ENCODE measurements at regions not wholly inside any gene's neighbourhood (a gene's known extent, or its start where the extent isn't known, plus 50 kb on each side); places are given as distances from the start of the nearest gene placed in this dataset.

- TF ChIP-seq, protein P1, sequence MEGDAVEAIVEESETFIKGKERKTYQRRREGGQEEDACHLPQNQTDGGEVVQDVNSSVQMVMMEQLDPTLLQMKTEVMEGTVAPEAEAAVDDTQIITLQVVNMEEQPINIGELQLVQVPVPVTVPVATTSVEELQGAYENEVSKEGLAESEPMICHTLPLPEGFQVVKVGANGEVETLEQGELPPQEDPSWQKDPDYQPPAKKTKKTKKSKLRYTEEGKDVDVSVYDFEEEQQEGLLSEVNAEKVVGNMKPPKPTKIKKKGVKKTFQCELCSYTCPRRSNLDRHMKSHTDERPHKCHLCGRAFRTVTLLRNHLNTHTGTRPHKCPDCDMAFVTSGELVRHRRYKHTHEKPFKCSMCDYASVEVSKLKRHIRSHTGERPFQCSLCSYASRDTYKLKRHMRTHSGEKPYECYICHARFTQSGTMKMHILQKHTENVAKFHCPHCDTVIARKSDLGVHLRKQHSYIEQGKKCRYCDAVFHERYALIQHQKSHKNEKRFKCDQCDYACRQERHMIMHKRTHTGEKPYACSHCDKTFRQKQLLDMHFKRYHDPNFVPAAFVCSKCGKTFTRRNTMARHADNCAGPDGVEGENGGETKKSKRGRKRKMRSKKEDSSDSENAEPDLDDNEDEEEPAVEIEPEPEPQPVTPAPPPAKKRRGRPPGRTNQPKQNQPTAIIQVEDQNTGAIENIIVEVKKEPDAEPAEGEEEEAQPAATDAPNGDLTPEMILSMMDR (IDR thresholded peaks at IDR 0.05; ENCODE audit: poor library complexity, severe bottlenecking) = no peak
- TF ChIP-seq, protein P2, sequence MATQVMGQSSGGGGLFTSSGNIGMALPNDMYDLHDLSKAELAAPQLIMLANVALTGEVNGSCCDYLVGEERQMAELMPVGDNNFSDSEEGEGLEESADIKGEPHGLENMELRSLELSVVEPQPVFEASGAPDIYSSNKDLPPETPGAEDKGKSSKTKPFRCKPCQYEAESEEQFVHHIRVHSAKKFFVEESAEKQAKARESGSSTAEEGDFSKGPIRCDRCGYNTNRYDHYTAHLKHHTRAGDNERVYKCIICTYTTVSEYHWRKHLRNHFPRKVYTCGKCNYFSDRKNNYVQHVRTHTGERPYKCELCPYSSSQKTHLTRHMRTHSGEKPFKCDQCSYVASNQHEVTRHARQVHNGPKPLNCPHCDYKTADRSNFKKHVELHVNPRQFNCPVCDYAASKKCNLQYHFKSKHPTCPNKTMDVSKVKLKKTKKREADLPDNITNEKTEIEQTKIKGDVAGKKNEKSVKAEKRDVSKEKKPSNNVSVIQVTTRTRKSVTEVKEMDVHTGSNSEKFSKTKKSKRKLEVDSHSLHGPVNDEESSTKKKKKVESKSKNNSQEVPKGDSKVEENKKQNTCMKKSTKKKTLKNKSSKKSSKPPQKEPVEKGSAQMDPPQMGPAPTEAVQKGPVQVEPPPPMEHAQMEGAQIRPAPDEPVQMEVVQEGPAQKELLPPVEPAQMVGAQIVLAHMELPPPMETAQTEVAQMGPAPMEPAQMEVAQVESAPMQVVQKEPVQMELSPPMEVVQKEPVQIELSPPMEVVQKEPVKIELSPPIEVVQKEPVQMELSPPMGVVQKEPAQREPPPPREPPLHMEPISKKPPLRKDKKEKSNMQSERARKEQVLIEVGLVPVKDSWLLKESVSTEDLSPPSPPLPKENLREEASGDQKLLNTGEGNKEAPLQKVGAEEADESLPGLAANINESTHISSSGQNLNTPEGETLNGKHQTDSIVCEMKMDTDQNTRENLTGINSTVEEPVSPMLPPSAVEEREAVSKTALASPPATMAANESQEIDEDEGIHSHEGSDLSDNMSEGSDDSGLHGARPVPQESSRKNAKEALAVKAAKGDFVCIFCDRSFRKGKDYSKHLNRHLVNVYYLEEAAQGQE (IDR thresholded peaks at IDR 0.05; ENCODE audit: borderline replicate concordance) = no peak
- TF ChIP-seq EZH2 (IDR thresholded peaks at IDR 0.05; ENCODE audit: borderline replicate concordance, insufficient read depth, low read length, poor library complexity, severe bottlenecking) (no peak), MXI1 (conservative IDR thresholded peaks at IDR 0.05; ENCODE audit: poor library complexity, severe bottlenecking) (no peak)
Measured at GRCh38 chr14:83483063-83483462, 1949.4 kb upstream of the SEL1L start.
